GM23338 (cell line): ENCODE measurements at regions not wholly inside any gene's neighbourhood (a gene's known extent, or its start where the extent isn't known, plus 50 kb on each side); places are given as distances from the start of the nearest gene placed in this dataset.

Experiments used
- ATAC-seq: fragments of 200-7000 bp; cut with Tn5 transposase; 3 replicates; pipeline ENCODE4 v1.9.1; 2020
- DNase-seq: peaks from one replicate; pipeline ENCODE4 v3.0.0-alpha.2; 2015; ENCODE audit warnings: low spot score
- H2AFZ ChIP-seq: fragments of 200-600 bp; sonication (generic); 2 replicates; pipeline ENCODE4 v1.8.0; 2016; ENCODE audit warnings: antibody characterized with exemption, mild to moderate bottlenecking, moderate library complexity
- H3F3A ChIP-seq: fragments of 200-600 bp; sonication (generic); replicated peaks from 2 replicates; pipeline ENCODE4 v1.8.0; 2017; ENCODE audit warnings: antibody characterized with exemption, mixed run types, low read depth
- H3K27ac ChIP-seq: fragments of 200-600 bp; sonication (generic); 2 replicates; pipeline ENCODE4 v1.6.1; 2016; ENCODE audit warnings: low read depth
- H3K27me3 ChIP-seq: fragments of 200-600 bp; sonication (generic); 2 replicates; pipeline ENCODE4 v1.8.0; 2016; ENCODE audit warnings: mild to moderate bottlenecking, mixed run types, moderate library complexity; ENCODE audit not compliant: insufficient read depth
- H3K36me3 ChIP-seq: fragments of 200-600 bp; sonication (generic); 2 replicates; pipeline ENCODE4 v1.8.0; 2016; ENCODE audit warnings: mild to moderate bottlenecking; ENCODE audit not compliant: insufficient read depth
- H3K4me1 ChIP-seq: fragments of 200-600 bp; sonication (generic); 2 replicates; pipeline ENCODE4 v1.8.0; 2016; ENCODE audit warnings: mild to moderate bottlenecking, moderate library complexity; ENCODE audit not compliant: insufficient read depth
- H3K4me2 ChIP-seq: fragments of 200-600 bp; sonication (generic); 2 replicates; pipeline ENCODE4 v1.7.1; 2017; ENCODE audit warnings: mixed run types
- H3K4me3 ChIP-seq: fragments of 200-600 bp; sonication (generic); 2 replicates; pipeline ENCODE4 v1.6.1; 2016; ENCODE audit warnings: mixed run types
- H3K79me2 ChIP-seq: fragments of 200-600 bp; sonication (generic); replicated peaks from 2 replicates; pipeline ENCODE4 v1.8.0; 2017; ENCODE audit warnings: mild to moderate bottlenecking; ENCODE audit not compliant: insufficient read depth
- H3K9me2 ChIP-seq: fragments of 200-600 bp; sonication (generic); 2 replicates; pipeline ENCODE4 v1.8.0; 2017; ENCODE audit not compliant: insufficient read depth
- H4K20me1 ChIP-seq: fragments of 200-600 bp; sonication (generic); replicated peaks from 2 replicates; pipeline ENCODE4 v1.8.0; 2017; ENCODE audit warnings: mild to moderate bottlenecking; ENCODE audit not compliant: insufficient read depth
- H3K27ac Mint-ChIP-seq: 2 replicates; pipeline ENCODE4 v1.8.0; 2020; ENCODE audit warnings: inconsistent platforms, mild to moderate bottlenecking, moderate library complexity, mixed read lengths
- H3K27me3 Mint-ChIP-seq: 3 replicates; pipeline ENCODE4 v1.8.0; 2022; ENCODE audit warnings: low read depth, mild to moderate bottlenecking, moderate library complexity, mixed read lengths, inconsistent platforms; ENCODE audit not compliant: insufficient read depth, poor library complexity
- H3K36me3 Mint-ChIP-seq: 3 replicates; pipeline ENCODE4 v1.8.0; 2021; ENCODE audit warnings: low read depth, mild to moderate bottlenecking, inconsistent platforms, moderate library complexity, mixed read lengths
- H3K4me1 Mint-ChIP-seq: 3 replicates; pipeline ENCODE4 v1.8.0; 2020; ENCODE audit warnings: mild to moderate bottlenecking, inconsistent platforms, mixed read lengths
- H3K4me3 Mint-ChIP-seq: 3 replicates; pipeline ENCODE4 v1.8.0; 2021; ENCODE audit warnings: moderate library complexity, mild to moderate bottlenecking, inconsistent platforms, mixed read lengths
- H3K9me3 Mint-ChIP-seq: 3 replicates; pipeline ENCODE4 v1.8.0; 2020; ENCODE audit warnings: moderate library complexity, mild to moderate bottlenecking, inconsistent platforms, mixed read lengths
- CREB1 ChIP-seq: fragments of 250-450 bp; sonication (Bioruptor Pico); IDR thresholded peaks from 2 replicates; pipeline ENCODE4 v1.5.0; 2020; ENCODE audit warnings: low read depth, mild to moderate bottlenecking, moderate library complexity
- CTCF ChIP-seq, 2 experiments: fragments of 200-600 bp in 1 of 2; sonication (generic) in 1 of 2; conservative IDR thresholded peaks; 2 replicates each; pipeline versions ENCODE4 v1.5.1 to v1.6.1; 2016 to 2017; ENCODE audit warnings: antibody characterized with exemption in 2 of 2, low read depth in 2 of 2, mild to moderate bottlenecking in 2 of 2, moderate library complexity in 1 of 2
- EZH2 ChIP-seq: fragments of 200-600 bp; sonication (generic); IDR thresholded peaks from one replicate; pipeline ENCODE4 v1.8.0; 2017; ENCODE audit warnings: antibody characterized with exemption, mild to moderate bottlenecking, low read depth; ENCODE audit not compliant: unreplicated experiment
- EZH2phosphoT487 ChIP-seq: fragments of 200-600 bp; sonication (generic); IDR thresholded peaks from one replicate; pipeline ENCODE4 v1.8.1; 2018; ENCODE audit warnings: antibody characterized with exemption; ENCODE audit not compliant: unreplicated experiment
- JUNB ChIP-seq: IDR thresholded peaks from one replicate; pipeline ENCODE4 v1.6.1; 2016; ENCODE audit warnings: antibody characterized with exemption; ENCODE audit not compliant: unreplicated experiment
- NANOG ChIP-seq: IDR thresholded peaks from 2 replicates; pipeline ENCODE4 v1.6.1; 2016; ENCODE audit warnings: antibody characterized with exemption, borderline replicate concordance
- POLR2AphosphoS5 ChIP-seq: IDR thresholded peaks from 2 replicates; pipeline ENCODE4 v1.6.1; 2016; ENCODE audit warnings: antibody characterized with exemption, low read depth
- REST ChIP-seq: IDR thresholded peaks from one replicate; pipeline ENCODE4 v1.6.1; 2018; ENCODE audit warnings: antibody characterized with exemption; ENCODE audit not compliant: unreplicated experiment
- ZNF114 ChIP-seq: fragments of 250-450 bp; sonication (Bioruptor Pico); IDR thresholded peaks from 2 replicates; pipeline ENCODE4 v1.5.0; 2020; ENCODE audit warnings: mild to moderate bottlenecking, moderate library complexity
- ZNF331 ChIP-seq: fragments of 250-450 bp; sonication (Bioruptor Pico); IDR thresholded peaks from 2 replicates; pipeline ENCODE4 v1.5.0; 2020; ENCODE audit warnings: low read depth, mild to moderate bottlenecking, moderate library complexity

- TF ChIP-seq REST: no peak
- TF ChIP-seq JUNB: no peak
- TF ChIP-seq NANOG: no peak
- no peak for TF ChIP-seq CTCF (conservative IDR thresholded peaks at IDR 0.05; ENCODE audit: low read depth in 2 of 2)
- TF ChIP-seq POLR2AphosphoS5: no peak
- no peak for TF ChIP-seq CREB1 (CRISPR knock-in tag)
- no peak for TF ChIP-seq EZH2phosphoT487
- no peak for TF ChIP-seq EZH2
These were observed 243.8 kb upstream of the KIAA1217 start (continued) for GRCh38 chr10:23965123-23965522.

- Mint-ChIP-seq H3K4me3 (no peak overlapping the region), H3K27ac (no peak overlapping the region)
- no peaks in the 10 kb centered on the region for H4K20me1 ChIP-seq
- TF ChIP-seq CTCF (conservative IDR thresholded peaks at IDR 0.05; ENCODE audit: low read depth in 2 of 2) (no peak), JUNB (no peak), ZNF114 (no peak), REST (no peak), EZH2 (no peak), ZNF331 (CRISPR knock-in tag) (no peak)
These were observed 243.1 kb upstream of the KIAA1217 start for GRCh38 chr10:23965880-23966279.

More at GRCh38 chr10:23965880-23966279, 243.1 kb upstream of the KIAA1217 start:
- H3K4me1 Mint-ChIP-seq: peaks cover 2% of the 10 kb centered on the region; the same call in 2 of the 3 replicates
- peaks cover 2% of the 10 kb centered on the region for H3K27me3 Mint-ChIP-seq
- ATAC-seq (no peak), DNase-seq (no peak)
- H3K36me3 ChIP-seq: no peaks in the 10 kb centered on the region
- no peaks in the 10 kb centered on the region; the same call in 1 of the 2 replicates for H3K4me1 ChIP-seq
- no peak overlapping the region for H2AFZ ChIP-seq
- H3F3A ChIP-seq: no peaks in the 10 kb centered on the region
- no peak overlapping the region for H3K27ac ChIP-seq
- H3K4me2 ChIP-seq: no peak overlapping the region
- no peaks in the 10 kb centered on the region for H3K27me3 ChIP-seq
- no peaks in the 10 kb centered on the region for H3K9me3 Mint-ChIP-seq
- no peaks in the 10 kb centered on the region for H3K79me2 ChIP-seq
- peaks cover 9% of the 10 kb centered on the region; the same call in 1 of the 2 replicates for H3K9me2 ChIP-seq
- H3K4me3 ChIP-seq: no peak overlapping the region
- no peaks in the 10 kb centered on the region for H3K36me3 Mint-ChIP-seq
